K562 (cell line): ENCODE measurements at regions not wholly inside any gene's neighbourhood (a gene's known extent, or its start where the extent isn't known, plus 50 kb on each side); places are given as distances from the start of the nearest gene placed in this dataset.

Source experiments
- ATAC-seq: fragments of 200-7000 bp; cut with Tn5 transposase; 3 replicates; pipeline ENCODE4 v1.9.1; 2020; ENCODE audit warnings: moderate library complexity
- BruUV-seq: library from RNA; stranded (reverse); fragments of 400-500 nt; replicated peaks from 2 replicates; lab custom pipeline; 2021; lab: Mats Ljungman, UMichigan
- CTCF ChIA-PET: fragments of 300-600 bp; formaldehyde crosslinking; extraction: SDS; loops from one replicate; lab custom pipeline; 2021; ENCODE audit warnings: low intra/inter-chr PET ratio; lab: Yijun Ruan, JAX
- POLR2A ChIA-PET: fragments of 300-600, 350-650 bp; sonication (Branson Sonifier 250); formaldehyde crosslinking; extraction: SDS; loops from one replicate; lab custom pipeline; 2021; ENCODE audit warnings: antibody characterized with exemption, inconsistent platforms; lab: Yijun Ruan, JAX
- DNase-seq, 4 experiments: peaks; one replicate each; pipeline versions ENCODE4 v3.0.0 to v3.0.0-alpha.2; 2011 to 2018; ENCODE audit warnings: low spot score in 3 of 4, mixed read lengths in 3 of 4; ENCODE audit errors: extremely low read depth in 1 of 4
- FAIRE-seq: peaks from 2 replicates; lab custom pipeline; 2011; peaks lifted over from hg19 to GRCh38; lab: Jason Lieb, UNC
- H2AFZ ChIP-seq: 2 replicates; pipeline ENCODE4 v1.6.0; 2011; ENCODE audit warnings: low read depth, low read length, control low read depth, inconsistent platforms
- H3K27ac ChIP-seq: fragments of 200-600 bp; 3 replicates; pipeline ENCODE4 v1.8.0; 2011; ENCODE audit warnings: low read depth, mild to moderate bottlenecking, control low read depth, inconsistent platforms, low read length, moderate library complexity, mixed read lengths; ENCODE audit errors: extremely low read depth
- H3K27me3 ChIP-seq, 2 experiments: fragments of 300-600 bp in 1 of 2; 2 replicates in 1 of 2; 3 replicates in 1 of 2; pipeline versions ENCODE4 v1.6.0 to v1.8.0; 2011; ENCODE audit warnings: inconsistent platforms in 2 of 2, low read length in 2 of 2, mild to moderate bottlenecking in 1 of 2, mixed read lengths in 1 of 2, moderate library complexity in 1 of 2; ENCODE audit not compliant: control insufficient read depth in 2 of 2, insufficient read depth in 2 of 2
- H3K36me3 ChIP-seq: fragments of 300-600 bp; 3 replicates; pipeline ENCODE4 v1.8.0; 2011; ENCODE audit warnings: mild to moderate bottlenecking, low read length, inconsistent platforms; ENCODE audit not compliant: control insufficient read depth, insufficient read depth
- H3K4me1 ChIP-seq, 2 experiments: fragments of 200-600 bp in 1 of 2; replicated peaks in 1 of 2; 2 replicates in 1 of 2; 3 replicates in 1 of 2; pipeline versions ENCODE4 v1.5.1 to v1.8.0; 2011; ENCODE audit warnings: inconsistent platforms in 2 of 2, low read length in 2 of 2, mild to moderate bottlenecking in 1 of 2, mixed read lengths in 1 of 2, moderate library complexity in 1 of 2; ENCODE audit not compliant: control insufficient read depth in 2 of 2, insufficient read depth in 2 of 2
- H3K4me2 ChIP-seq: 2 replicates; pipeline ENCODE4 v1.6.1; 2011; ENCODE audit warnings: low read length, control low read depth, inconsistent platforms, mixed read lengths; ENCODE audit not compliant: insufficient read depth
- H3K4me3 ChIP-seq: fragments of 200-600 bp; sonication (generic), shearing (Covaris generic); 2 replicates; pipeline ENCODE4 v1.5.1; 2016; ENCODE audit warnings: control low read depth, inconsistent platforms
- H3K79me2 ChIP-seq: fragments of 200-600 bp; 3 replicates; pipeline ENCODE4 v1.8.0; 2011; ENCODE audit warnings: low read length, inconsistent platforms; ENCODE audit not compliant: control insufficient read depth, insufficient read depth
- H3K9ac ChIP-seq, 2 experiments: 2 replicates each; pipeline versions ENCODE4 v1.6.0 to v1.6.1; 2011; ENCODE audit warnings: low read depth in 2 of 2, low read length in 2 of 2, control low read depth in 1 of 2, inconsistent platforms in 1 of 2, mild to moderate bottlenecking in 1 of 2, mixed read lengths in 1 of 2; ENCODE audit not compliant: insufficient read depth in 1 of 2
- H3K9me1 ChIP-seq: one replicate; pipeline ENCODE4 v1.6.0; 2011; ENCODE audit warnings: inconsistent platforms, mild to moderate bottlenecking, low read length, moderate library complexity; ENCODE audit not compliant: control insufficient read depth, insufficient read depth
- H3K9me3 ChIP-seq: replicated peaks from 2 replicates; pipeline ENCODE4 v1.5.1; 2011; ENCODE audit warnings: low read depth, low read length, inconsistent platforms; ENCODE audit not compliant: control insufficient read depth, insufficient read depth
- H4K20me1 ChIP-seq: replicated peaks from 2 replicates; pipeline ENCODE4 v1.6.1; 2011; ENCODE audit warnings: low read length, inconsistent platforms, mixed read lengths; ENCODE audit not compliant: control insufficient read depth, insufficient read depth
- CREB1 ChIP-seq, 2 experiments: sonication (generic) in 1 of 2; formaldehyde crosslinking in 1 of 2; IDR thresholded peaks; 2 replicates each; pipeline versions ENCODE4 v1.6.1 to v1.8.0; 2012 to 2022; ENCODE audit warnings: inconsistent platforms in 1 of 2, mild to moderate bottlenecking in 1 of 2, missing genetic modification reagents in 1 of 2, moderate library complexity in 1 of 2
- FOSL1 ChIP-seq: fragments of 200-800 bp; sonication (Bioruptor generic); conservative IDR thresholded peaks from 2 replicates; pipeline ENCODE4 v1.6.1; 2016; ENCODE audit warnings: missing genetic modification characterization, missing compliant biosample characterization
- PML ChIP-seq: IDR thresholded peaks from 2 replicates; pipeline ENCODE4 v1.6.1; 2012; ENCODE audit warnings: low read length, inconsistent platforms
- RBM22 ChIP-seq: fragments of 200-400 bp; formaldehyde crosslinking; IDR thresholded peaks from 2 replicates; pipeline ENCODE4 v1.6.1; 2018; ENCODE audit warnings: low read length, low read depth; ENCODE audit not compliant: poor library complexity, severe bottlenecking
- RBM25 ChIP-seq: fragments of 200-400 bp; formaldehyde crosslinking; IDR thresholded peaks from 2 replicates; pipeline ENCODE4 v1.6.1; 2018; ENCODE audit warnings: low read length, low read depth, moderate library complexity; ENCODE audit not compliant: severe bottlenecking
- SREBF2 ChIP-seq: sonication (generic); formaldehyde crosslinking; IDR thresholded peaks from 2 replicates; pipeline ENCODE4 v1.4.0; 2020; ENCODE audit warnings: mild to moderate bottlenecking, missing genetic modification reagents
- TEAD4 ChIP-seq, 2 experiments: sonication (generic) in 1 of 2; formaldehyde crosslinking in 1 of 2; IDR thresholded peaks; 2 replicates each; pipeline versions ENCODE4 v1.6.1 to v1.8.0; 2012 to 2022; ENCODE audit warnings: borderline replicate concordance in 1 of 2, inconsistent platforms in 1 of 2, low read length in 1 of 2, mild to moderate bottlenecking in 1 of 2, missing genetic modification reagents in 1 of 2
- YY1 ChIP-seq, 3 experiments: IDR thresholded peaks; 2 replicates each; pipeline ENCODE4 v1.6.1; 2011; ENCODE audit warnings: low read length in 2 of 3, mild to moderate bottlenecking in 2 of 3, moderate library complexity in 2 of 3, borderline replicate concordance in 1 of 3, control low read depth in 1 of 3, low read depth in 1 of 3; ENCODE audit not compliant: insufficient read depth in 3 of 3, insufficient replicate concordance in 2 of 3, control insufficient read depth in 1 of 3, insufficient read length in 1 of 3; ENCODE audit errors: extremely low read depth in 1 of 3
- ZNF174 ChIP-seq: fragments of 250-450 bp; sonication (Bioruptor Pico); IDR thresholded peaks from 2 replicates; pipeline ENCODE4 v1.4.0; 2020; ENCODE audit warnings: mild to moderate bottlenecking
- WGBS: fragments of 100-300 bp; shearing (Covaris generic); methylation state at CpG from one replicate; pipeline ENCODE4 v1.1.6; 2016; ENCODE audit warnings: low coverage, mixed read lengths; ENCODE audit not compliant: insufficient coverage; ENCODE audit errors: missing lambda C conversion rate; 5-methylcytosine and 5-hydroxymethylcytosine counted together
- in situ Hi-C: fragments of 300-500 bp; cut with MboI; formaldehyde crosslinking; loops from 4 replicates; pipeline ENCODE4 v1.15.0; 2018; ENCODE audit warnings: inconsistent platforms, mixed read lengths
- intact Hi-C: fragments of 100-400 bp; cut with micrococcal nuclease; formaldehyde crosslinking; loops from 2 replicates; pipeline ENCODE4 v1.14.2; 2022
- TF ChIP-seq, protein P1 (sequence below): fragments of 250-450 bp; sonication (Bioruptor Pico); IDR thresholded peaks from 2 replicates; pipeline ENCODE4 v1.4.0; 2020; ENCODE audit warnings: borderline replicate concordance
- TF ChIP-seq, protein P2 (sequence below), 2 experiments: fragments of 450-650 bp in 1 of 2; sonication (generic) in 1 of 2; formaldehyde crosslinking in 1 of 2; IDR thresholded peaks; 2 replicates each; pipeline versions ENCODE4 v1.7.1 to v1.9.0; 2016 to 2022; ENCODE audit warnings: inconsistent platforms in 1 of 2, mild to moderate bottlenecking in 1 of 2, missing genetic modification reagents in 1 of 2

DNA sequence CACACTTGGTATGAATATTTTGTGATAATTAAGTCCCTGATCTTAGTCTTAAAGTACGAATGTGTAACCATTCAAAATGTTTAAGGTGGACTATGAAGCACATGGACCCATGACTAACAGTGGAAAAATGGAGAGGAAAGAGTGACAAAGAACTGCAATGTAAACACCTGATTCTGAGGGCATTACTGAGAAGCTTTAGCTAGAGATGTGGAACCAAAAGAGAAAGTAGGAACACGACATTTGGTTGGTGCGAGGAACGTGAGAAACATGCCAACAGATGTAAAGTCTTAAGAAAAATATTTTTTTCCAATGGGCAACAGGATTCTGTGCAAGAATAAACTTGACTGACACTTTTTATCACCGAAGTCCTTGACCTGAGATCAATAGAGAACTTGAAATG lies 1618.6 kb downstream of the DPP10 start:
- POLR2A ChIA-PET, result no interaction called here
- CTCF ChIA-PET, result no interaction called here
- no peaks in the 10 kb centered on the region for H3K27me3 ChIP-seq
- H3K9ac ChIP-seq, result no peak overlapping the region
- H3K4me1 ChIP-seq, result no peaks in the 10 kb centered on the region
- H3K4me3 ChIP-seq, result no peak overlapping the region
- FAIRE-seq, result no peak
- no TSS peak for BruUV-seq
- no peaks in the 10 kb centered on the region for H3K79me2 ChIP-seq
- intact Hi-C loops, result no loop called here
- 0% methylated on average over 5 of the region's 5 CpGs for WGBS
- in situ Hi-C loops, result no loop called here
- no peak for DNase-seq
- H3K9me3 ChIP-seq, result no peaks in the 10 kb centered on the region
- H3K36me3 ChIP-seq, result no peaks in the 10 kb centered on the region
- H2AFZ ChIP-seq, result no peak overlapping the region
- H3K4me2 ChIP-seq, result no peak overlapping the region
- no peaks in the 10 kb centered on the region for H3K9me1 ChIP-seq
- no peak for ATAC-seq
- no peak overlapping the region for H3K27ac ChIP-seq
- no peaks in the 10 kb centered on the region for H4K20me1 ChIP-seq
- TF ChIP-seq RBM25, result no peak
- no peak for TF ChIP-seq RBM22
- TF ChIP-seq TEAD4 (IDR thresholded peaks at IDR 0.05; ENCODE audit: low read length), result no peak
- no peak for TF ChIP-seq TEAD4 (CRISPR knock-in tag; IDR thresholded peaks at IDR 0.05; ENCODE audit: borderline replicate concordance)
- TF ChIP-seq, protein P1, sequence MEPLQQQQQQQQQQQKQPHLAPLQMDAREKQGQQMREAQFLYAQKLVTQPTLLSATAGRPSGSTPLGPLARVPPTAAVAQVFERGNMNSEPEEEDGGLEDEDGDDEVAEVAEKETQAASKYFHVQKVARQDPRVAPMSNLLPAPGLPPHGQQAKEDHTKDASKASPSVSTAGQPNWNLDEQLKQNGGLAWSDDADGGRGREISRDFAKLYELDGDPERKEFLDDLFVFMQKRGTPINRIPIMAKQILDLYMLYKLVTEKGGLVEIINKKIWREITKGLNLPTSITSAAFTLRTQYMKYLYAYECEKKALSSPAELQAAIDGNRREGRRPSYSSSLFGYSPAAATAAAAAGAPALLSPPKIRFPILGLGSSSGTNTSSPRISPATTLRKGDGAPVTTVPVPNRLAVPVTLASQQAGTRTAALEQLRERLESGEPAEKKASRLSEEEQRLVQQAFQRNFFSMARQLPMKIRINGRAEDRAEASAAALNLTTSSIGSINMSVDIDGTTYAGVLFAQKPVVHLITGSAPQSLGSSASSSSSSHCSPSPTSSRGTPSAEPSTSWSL, result no peak
- no peak for TF ChIP-seq FOSL1 (tag)
- TF ChIP-seq ZNF174 (CRISPR knock-in tag), result no peak
- TF ChIP-seq YY1 (IDR thresholded peaks at IDR 0.05; ENCODE audit: borderline replicate concordance in 1 of 3, control insufficient read depth in 1 of 3, extremely low read depth in 1 of 3, insufficient read depth in 3 of 3, insufficient read length in 1 of 3, insufficient replicate concordance in 2 of 3, low read depth in 1 of 3, low read length in 2 of 3), result no peak
- TF ChIP-seq SREBF2 (CRISPR knock-in tag), result no peak
- TF ChIP-seq, protein P2, sequence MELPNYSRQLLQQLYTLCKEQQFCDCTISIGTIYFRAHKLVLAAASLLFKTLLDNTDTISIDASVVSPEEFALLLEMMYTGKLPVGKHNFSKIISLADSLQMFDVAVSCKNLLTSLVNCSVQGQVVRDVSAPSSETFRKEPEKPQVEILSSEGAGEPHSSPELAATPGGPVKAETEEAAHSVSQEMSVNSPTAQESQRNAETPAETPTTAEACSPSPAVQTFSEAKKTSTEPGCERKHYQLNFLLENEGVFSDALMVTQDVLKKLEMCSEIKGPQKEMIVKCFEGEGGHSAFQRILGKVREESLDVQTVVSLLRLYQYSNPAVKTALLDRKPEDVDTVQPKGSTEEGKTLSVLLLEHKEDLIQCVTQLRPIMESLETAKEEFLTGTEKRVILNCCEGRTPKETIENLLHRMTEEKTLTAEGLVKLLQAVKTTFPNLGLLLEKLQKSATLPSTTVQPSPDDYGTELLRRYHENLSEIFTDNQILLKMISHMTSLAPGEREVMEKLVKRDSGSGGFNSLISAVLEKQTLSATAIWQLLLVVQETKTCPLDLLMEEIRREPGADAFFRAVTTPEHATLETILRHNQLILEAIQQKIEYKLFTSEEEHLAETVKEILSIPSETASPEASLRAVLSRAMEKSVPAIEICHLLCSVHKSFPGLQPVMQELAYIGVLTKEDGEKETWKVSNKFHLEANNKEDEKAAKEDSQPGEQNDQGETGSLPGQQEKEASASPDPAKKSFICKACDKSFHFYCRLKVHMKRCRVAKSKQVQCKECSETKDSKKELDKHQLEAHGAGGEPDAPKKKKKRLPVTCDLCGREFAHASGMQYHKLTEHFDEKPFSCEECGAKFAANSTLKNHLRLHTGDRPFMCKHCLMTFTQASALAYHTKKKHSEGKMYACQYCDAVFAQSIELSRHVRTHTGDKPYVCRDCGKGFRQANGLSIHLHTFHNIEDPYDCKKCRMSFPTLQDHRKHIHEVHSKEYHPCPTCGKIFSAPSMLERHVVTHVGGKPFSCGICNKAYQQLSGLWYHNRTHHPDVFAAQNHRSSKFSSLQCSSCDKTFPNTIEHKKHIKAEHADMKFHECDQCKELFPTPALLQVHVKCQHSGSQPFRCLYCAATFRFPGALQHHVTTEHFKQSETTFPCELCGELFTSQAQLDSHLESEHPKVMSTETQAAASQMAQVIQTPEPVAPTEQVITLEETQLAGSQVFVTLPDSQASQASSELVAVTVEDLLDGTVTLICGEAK (IDR thresholded peaks at IDR 0.05), result no peak
- TF ChIP-seq, protein P2 (CRISPR knock-in tag; IDR thresholded peaks at IDR 0.05), result no peak
- TF ChIP-seq CREB1 (IDR thresholded peaks at IDR 0.05), result no peak
- TF ChIP-seq CREB1 (CRISPR knock-in tag; IDR thresholded peaks at IDR 0.05), result no peak
- no peak for TF ChIP-seq PML
